Kidney epithelial cell (primary cell): ENCODE measurements at regions not wholly inside any gene's neighbourhood (a gene's known extent, or its start where the extent isn't known, plus 50 kb on each side); places are given as distances from the start of the nearest gene placed in this dataset.
"Not testable (repeated sequence)": the region's sequence is repeated elsewhere in the genome, so short reads cannot be mapped to it uniquely, and the experiment has no call there.

ENCODE experiments used
- DNase-seq: peaks from one replicate; pipeline ENCODE4 v3.0.0-alpha.2; 2010; ENCODE audit warnings: low read depth
- H3K27me3 ChIP-seq: 2 replicates; pipeline ENCODE4 v1.6.0; 2011; ENCODE audit warnings: low read length; ENCODE audit not compliant: control insufficient read depth, insufficient read depth
- H3K36me3 ChIP-seq: 2 replicates; pipeline ENCODE4 v1.5.1; 2011; ENCODE audit warnings: low read length; ENCODE audit not compliant: control insufficient read depth, insufficient read depth
- H3K4me3 ChIP-seq: 2 replicates; pipeline ENCODE4 v1.5.1; 2011; ENCODE audit warnings: low read depth, mild to moderate bottlenecking, control low read depth, low read length
- CTCF ChIP-seq: IDR thresholded peaks from 2 replicates; pipeline ENCODE4 v1.5.1; 2011; ENCODE audit warnings: mild to moderate bottlenecking, moderate library complexity, low read length, control low read depth, inconsistent platforms; ENCODE audit not compliant: insufficient read depth, poor library complexity, severe bottlenecking

- Histone ChIP-seq H3K36me3 (no peaks in the 10 kb centered on the region), H3K4me3 (no peak overlapping the region), H3K27me3 (no peaks in the 10 kb centered on the region)
- DNase-seq = no peak
- no peak for TF ChIP-seq CTCF
Measured at GRCh38 chr2:238613610-238614009, 186.9 kb downstream of the ASB1 start.

GRCh38 chr2:238614376-238614775, 187.6 kb downstream of the ASB1 start:
- Histone ChIP-seq H3K27me3 (no peaks in the 10 kb centered on the region), H3K36me3 (no peaks in the 10 kb centered on the region), H3K4me3 (no peak overlapping the region)
- DNase-seq = no peak
- TF ChIP-seq CTCF = no peak

GRCh38 chr2:238615187-238615586, 188.5 kb downstream of the ASB1 start:
- Histone ChIP-seq H3K27me3 (no peaks in the 10 kb centered on the region), H3K4me3 (no peak overlapping the region), H3K36me3 (no peaks in the 10 kb centered on the region)
- DNase-seq = no peak
- no peak for TF ChIP-seq CTCF

- H3K36me3 ChIP-seq = no peaks in the 10 kb centered on the region
- no peak for TF ChIP-seq CTCF
- DNase-seq = no peak
- H3K27me3 ChIP-seq = no peaks in the 10 kb centered on the region
- H3K4me3 ChIP-seq = no peak overlapping the region
Measured at GRCh38 chr2:238616681-238617080, 190.0 kb downstream of the ASB1 start.

- H3K36me3 ChIP-seq, DNase-seq, H3K4me3 ChIP-seq, H3K27me3 ChIP-seq: not testable (repeated sequence)
Measured at GRCh38 chr2:238618494-238619283, 192.0 kb downstream of the ASB1 start.

GRCh38 chr2:238627899-238628298, 201.2 kb downstream of the ASB1 start:
- H3K27me3 ChIP-seq = no peaks in the 10 kb centered on the region
- no peak overlapping the region for H3K4me3 ChIP-seq
- no peak for TF ChIP-seq CTCF
- H3K36me3 ChIP-seq = no peaks in the 10 kb centered on the region
- DNase-seq = no peak
